ENCODE measurements at regions not wholly inside any gene's neighbourhood (a gene's known extent, or its start where the extent isn't known, plus 50 kb on each side); places are given as distances from the start of the nearest gene placed in this dataset.

- H3K4me1 Mint-ChIP-seq: no peaks in the 10 kb centered on the region
- no peak overlapping the region for H3K27ac Mint-ChIP-seq
- no peaks in the 10 kb centered on the region for H3K27me3 Mint-ChIP-seq
- H3K9me3 Mint-ChIP-seq: no peaks in the 10 kb centered on the region
- H3K4me3 Mint-ChIP-seq: no peak overlapping the region
- H3K36me3 Mint-ChIP-seq: no peaks in the 10 kb centered on the region
Measured at GRCh38 chr6:22892452-22892851, 323.1 kb downstream of the HDGFL1 start.

DNA sequence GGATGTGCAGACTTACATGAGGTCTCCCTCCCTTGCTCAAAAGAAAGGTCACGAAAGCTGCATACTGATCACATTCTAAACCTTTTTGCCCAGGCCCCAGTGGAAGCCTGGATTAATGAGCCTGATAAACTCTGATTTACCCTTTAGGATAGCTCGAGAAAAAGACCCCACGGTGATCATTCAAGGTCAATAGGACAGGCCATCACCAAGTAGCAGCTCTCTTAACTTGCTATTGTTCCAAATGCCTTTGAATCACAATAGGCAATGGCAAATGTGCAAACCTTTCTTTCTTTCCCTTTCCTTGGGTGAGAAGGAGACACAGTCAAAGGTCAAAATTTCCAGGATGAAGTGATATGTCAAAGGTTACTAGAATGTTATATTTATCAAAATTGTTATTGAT, 327.3 kb downstream of the HDGFL1 start:
- Mint-ChIP-seq H3K4me3 (no peak overlapping the region), H3K36me3 (no peaks in the 10 kb centered on the region), H3K9me3 (no peaks in the 10 kb centered on the region), H3K27ac (no peak overlapping the region), H3K27me3 (no peaks in the 10 kb centered on the region), H3K4me1 (no peaks in the 10 kb centered on the region)

DNA sequence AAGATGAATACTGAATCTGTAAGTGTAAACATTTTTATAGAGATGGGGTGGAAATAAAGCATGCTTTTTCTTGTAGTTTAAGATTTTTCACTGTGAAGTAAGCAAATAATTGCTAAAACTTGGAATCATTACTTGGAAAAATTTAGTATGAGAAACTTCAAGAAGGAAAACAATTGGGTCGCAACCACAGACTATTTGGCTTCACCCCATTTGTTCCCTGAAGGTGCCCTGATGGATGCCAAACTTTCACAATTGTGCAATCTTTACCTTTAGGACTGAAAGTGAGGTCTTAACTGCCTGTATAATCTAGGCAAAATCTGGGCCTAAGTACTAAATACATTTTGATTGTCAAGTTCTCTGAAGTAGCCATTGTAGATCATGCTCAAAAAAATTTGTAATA, 330.1 kb downstream of the HDGFL1 start:
- H3K4me3 Mint-ChIP-seq: no peak overlapping the region
- no peaks in the 10 kb centered on the region for H3K4me1 Mint-ChIP-seq
- no peaks in the 10 kb centered on the region for H3K27me3 Mint-ChIP-seq
- H3K9me3 Mint-ChIP-seq: no peaks in the 10 kb centered on the region
- no peak overlapping the region for H3K27ac Mint-ChIP-seq
- no peaks in the 10 kb centered on the region for H3K36me3 Mint-ChIP-seq

DNA sequence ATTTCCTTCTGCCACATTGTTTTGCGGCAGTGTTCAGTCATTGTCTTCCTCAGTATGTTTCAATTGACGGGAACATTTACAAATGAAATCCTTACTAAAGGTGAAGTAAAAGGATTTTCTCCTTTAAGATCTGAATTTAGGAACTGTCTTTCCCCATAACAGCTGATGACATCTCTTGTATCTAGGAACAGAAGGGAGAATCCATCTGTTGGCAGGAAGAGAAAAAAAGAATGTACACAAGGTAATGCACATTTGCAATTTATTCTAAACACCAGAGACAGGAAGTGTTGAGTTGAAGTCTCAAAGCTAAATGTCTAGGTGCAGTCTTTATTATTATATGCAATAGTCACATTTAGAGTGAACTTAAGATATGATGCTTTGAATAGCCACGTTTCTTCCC, 334.5 kb downstream of the HDGFL1 start:
- Mint-ChIP-seq H3K36me3 (no peaks in the 10 kb centered on the region), H3K27ac (no peak overlapping the region), H3K27me3 (no peaks in the 10 kb centered on the region), H3K4me3 (no peak overlapping the region), H3K4me1 (no peaks in the 10 kb centered on the region), H3K9me3 (peaks cover 7% of the 10 kb centered on the region)

- Mint-ChIP-seq H3K4me3 (no peak overlapping the region), H3K36me3 (no peaks in the 10 kb centered on the region), H3K4me1 (no peaks in the 10 kb centered on the region), H3K27me3 (no peaks in the 10 kb centered on the region), H3K9me3 (peaks cover 12% of the 10 kb centered on the region), H3K27ac (no peak overlapping the region)
Measured at GRCh38 chr6:22904431-22904830, 335.1 kb downstream of the HDGFL1 start.

DNA sequence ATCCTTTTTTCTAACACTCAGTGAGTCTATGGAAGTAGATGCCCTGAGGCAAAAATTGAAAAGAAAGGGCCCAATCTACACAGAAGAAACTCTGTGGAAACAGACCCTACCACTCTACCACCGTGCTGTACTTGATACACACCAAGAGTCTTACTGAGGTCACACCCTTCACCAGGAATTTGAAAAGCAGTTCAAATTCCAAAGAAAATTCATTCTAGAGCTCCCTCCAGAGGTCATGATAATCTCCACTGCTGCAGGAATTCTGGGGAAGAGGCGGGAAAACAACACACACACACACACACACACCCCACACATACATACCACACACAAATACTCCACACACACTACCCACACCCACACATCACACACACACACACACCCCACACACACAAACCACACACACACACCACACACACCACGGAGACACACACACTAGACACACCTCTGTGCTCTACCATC, 336.8 kb downstream of the HDGFL1 start:
- peaks cover 13% of the 10 kb centered on the region for H3K9me3 Mint-ChIP-seq
- H3K27ac Mint-ChIP-seq: no peak overlapping the region
- no peak overlapping the region for H3K4me3 Mint-ChIP-seq
- H3K36me3 Mint-ChIP-seq: no peaks in the 10 kb centered on the region
- H3K27me3 Mint-ChIP-seq: no peaks in the 10 kb centered on the region
- no peaks in the 10 kb centered on the region for H3K4me1 Mint-ChIP-seq

DNA sequence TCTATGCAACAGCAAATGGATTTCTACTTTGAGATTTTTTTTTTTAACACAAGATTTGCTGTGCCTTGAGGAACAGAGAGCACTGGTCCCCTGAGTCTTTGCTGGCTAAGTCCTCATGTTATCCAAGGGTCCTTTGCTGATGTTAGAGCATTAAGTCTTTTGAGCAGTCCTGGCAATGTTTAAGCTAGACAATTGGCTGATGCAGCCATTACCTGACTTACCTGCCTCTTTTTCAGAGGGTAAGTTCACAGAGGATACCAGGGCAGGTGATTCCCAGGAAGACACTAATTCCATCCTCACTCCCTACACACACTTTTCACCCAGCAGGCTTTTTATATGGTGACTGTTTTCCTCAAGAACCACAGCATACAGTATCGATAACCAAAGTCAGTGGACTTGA, 337.7 kb downstream of the HDGFL1 start:
- peaks cover 13% of the 10 kb centered on the region for H3K9me3 Mint-ChIP-seq
- H3K4me3 Mint-ChIP-seq: no peak overlapping the region
- H3K27me3 Mint-ChIP-seq: no peaks in the 10 kb centered on the region
- no peak overlapping the region for H3K27ac Mint-ChIP-seq
- H3K4me1 Mint-ChIP-seq: no peaks in the 10 kb centered on the region
- H3K36me3 Mint-ChIP-seq: no peaks in the 10 kb centered on the region

DNA sequence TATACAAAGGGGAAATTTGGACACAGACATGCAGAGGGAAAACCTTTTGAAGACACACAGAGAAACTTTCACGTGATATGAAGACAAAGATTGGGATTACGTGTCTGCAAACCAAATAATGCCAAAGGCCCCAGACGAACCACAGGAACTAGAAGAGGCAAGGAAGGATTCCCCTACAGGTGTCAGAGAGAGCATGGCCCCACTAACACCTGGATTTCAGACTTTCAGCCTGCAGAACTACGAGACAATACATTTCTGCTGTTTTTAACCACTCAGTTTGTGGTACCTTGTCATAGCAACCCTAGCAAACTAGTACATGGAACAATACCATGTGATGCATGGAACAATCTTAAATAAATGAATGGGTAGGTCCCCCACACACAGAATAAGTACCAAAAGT, 341.0 kb downstream of the HDGFL1 start:
- Mint-ChIP-seq H3K4me1 (no peaks in the 10 kb centered on the region), H3K4me3 (no peak overlapping the region), H3K27me3 (no peaks in the 10 kb centered on the region), H3K27ac (no peak overlapping the region), H3K36me3 (no peaks in the 10 kb centered on the region), H3K9me3 (peaks cover 18% of the 10 kb centered on the region)

DNA sequence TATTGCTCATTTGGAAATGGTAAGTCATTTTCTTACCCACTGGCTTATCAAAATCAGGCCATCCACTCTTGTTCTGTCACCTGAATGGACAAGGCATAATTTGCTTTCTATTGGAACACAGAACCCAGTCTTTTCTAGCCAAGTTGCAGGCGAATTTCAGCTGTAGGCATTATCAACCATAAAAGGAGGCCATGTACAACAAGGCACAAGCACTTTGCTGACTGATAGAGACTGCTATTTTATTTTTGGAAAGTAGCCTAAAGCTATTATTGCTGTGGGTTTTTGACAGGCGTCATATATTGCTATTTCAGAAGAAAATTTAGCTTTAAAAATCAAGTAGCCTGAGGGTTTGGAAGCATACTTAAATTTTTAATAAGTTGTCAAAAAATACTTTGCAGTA, 344.2 kb downstream of the HDGFL1 start:
- Mint-ChIP-seq H3K4me1 (no peaks in the 10 kb centered on the region), H3K36me3 (no peaks in the 10 kb centered on the region), H3K9me3 (peaks cover 11% of the 10 kb centered on the region), H3K4me3 (no peak overlapping the region), H3K27ac (no peak overlapping the region), H3K27me3 (no peaks in the 10 kb centered on the region)

DNA sequence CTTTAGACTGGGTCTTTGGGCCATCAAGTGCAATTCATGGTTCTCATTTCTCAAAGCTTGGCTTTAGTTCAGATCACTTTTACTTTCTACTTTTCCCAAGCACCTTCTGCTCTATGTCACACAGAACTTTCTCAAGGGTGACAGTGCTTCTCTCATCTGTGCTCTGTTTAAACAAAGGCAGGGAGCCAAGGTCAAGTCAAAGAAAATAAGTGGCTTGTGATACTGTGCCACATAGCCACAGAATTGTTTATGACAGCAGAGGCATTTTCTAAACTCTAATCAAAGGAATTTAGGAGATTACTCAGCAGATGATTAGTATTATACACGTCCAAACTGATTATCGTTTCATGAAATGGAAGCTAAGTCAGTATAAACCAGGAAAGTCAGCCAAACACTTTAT, 348.0 kb downstream of the HDGFL1 start:
- H3K4me1 Mint-ChIP-seq: no peaks in the 10 kb centered on the region
- H3K27me3 Mint-ChIP-seq: no peaks in the 10 kb centered on the region
- peaks cover 5% of the 10 kb centered on the region for H3K9me3 Mint-ChIP-seq
- H3K27ac Mint-ChIP-seq: no peak overlapping the region
- H3K36me3 Mint-ChIP-seq: no peaks in the 10 kb centered on the region
- no peak overlapping the region for H3K4me3 Mint-ChIP-seq

DNA sequence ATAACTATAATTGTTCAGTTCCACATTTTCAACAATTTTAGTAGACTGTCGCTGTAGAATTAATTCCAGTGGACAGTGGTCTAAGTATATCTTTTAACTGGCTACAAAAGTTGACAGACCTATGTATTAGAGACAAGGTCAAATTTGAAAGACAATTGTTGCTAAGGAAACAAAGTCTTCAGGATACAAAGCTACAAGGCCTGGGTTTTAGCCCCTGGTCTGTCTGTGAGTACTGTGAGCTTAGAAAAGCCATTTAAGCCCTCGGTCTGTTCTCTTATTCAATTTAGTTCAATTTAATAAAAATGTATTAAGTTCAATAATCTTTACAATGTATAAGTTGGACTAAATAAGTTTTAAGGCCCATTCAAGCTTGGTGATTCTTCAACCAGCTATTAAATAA, 352.5 kb downstream of the HDGFL1 start:
- H3K4me1 Mint-ChIP-seq: no peaks in the 10 kb centered on the region
- H3K36me3 Mint-ChIP-seq: no peaks in the 10 kb centered on the region
- H3K27me3 Mint-ChIP-seq: no peaks in the 10 kb centered on the region
- no peaks in the 10 kb centered on the region for H3K9me3 Mint-ChIP-seq
- H3K27ac Mint-ChIP-seq: no peak overlapping the region
- no peak overlapping the region for H3K4me3 Mint-ChIP-seq

GRCh38 chr6:22925304-22925835, 356.0 kb downstream of the HDGFL1 start:
- Mint-ChIP-seq H3K27me3 (no peaks in the 10 kb centered on the region), H3K4me3 (no peak overlapping the region), H3K4me1 (no peaks in the 10 kb centered on the region), H3K36me3 (no peaks in the 10 kb centered on the region), H3K27ac (no peak overlapping the region), H3K9me3 (no peaks in the 10 kb centered on the region)

DNA sequence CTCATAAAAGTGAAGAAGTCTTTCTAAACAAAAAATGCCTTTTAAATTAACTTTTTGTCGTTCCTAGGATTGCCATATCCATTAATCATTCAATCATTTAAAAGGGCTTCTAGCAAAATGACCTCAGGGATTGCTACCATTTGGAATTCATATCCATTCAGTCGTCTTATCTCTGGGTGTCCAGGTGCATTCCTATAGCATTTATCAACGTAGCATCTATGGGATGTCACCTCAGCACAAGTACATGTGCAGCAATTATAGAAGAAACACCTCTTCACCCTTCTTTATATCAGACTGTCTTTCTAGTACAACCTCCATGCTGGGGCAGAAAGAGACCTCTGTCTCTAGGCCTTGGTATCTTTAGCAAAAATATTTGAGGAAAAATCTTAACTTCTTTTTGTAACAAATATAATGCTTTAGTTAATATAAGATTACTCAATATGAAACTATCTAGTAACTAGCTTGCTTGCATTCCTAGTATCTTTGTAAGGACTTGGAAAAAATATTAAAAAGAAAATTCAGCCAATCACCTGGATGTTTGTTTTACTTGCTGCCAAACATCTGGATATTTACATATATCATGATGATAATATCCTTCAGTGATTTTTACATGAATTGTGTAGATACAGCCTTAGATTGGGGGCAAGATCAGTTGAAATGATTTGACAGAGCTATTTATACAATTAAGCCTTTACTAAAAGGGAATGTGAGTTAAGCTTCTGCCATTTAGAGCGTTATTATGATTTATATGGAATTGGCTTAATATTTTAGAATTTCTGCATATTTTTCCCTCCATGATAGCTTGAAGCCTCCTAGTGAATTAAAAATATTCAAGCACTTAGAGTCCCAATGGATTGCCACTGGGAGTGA, 356.8 kb downstream of the HDGFL1 start:
- Mint-ChIP-seq H3K27ac (no peak overlapping the region), H3K9me3 (no peaks in the 10 kb centered on the region), H3K36me3 (no peaks in the 10 kb centered on the region), H3K27me3 (no peaks in the 10 kb centered on the region), H3K4me1 (no peaks in the 10 kb centered on the region), H3K4me3 (no peak overlapping the region)

DNA sequence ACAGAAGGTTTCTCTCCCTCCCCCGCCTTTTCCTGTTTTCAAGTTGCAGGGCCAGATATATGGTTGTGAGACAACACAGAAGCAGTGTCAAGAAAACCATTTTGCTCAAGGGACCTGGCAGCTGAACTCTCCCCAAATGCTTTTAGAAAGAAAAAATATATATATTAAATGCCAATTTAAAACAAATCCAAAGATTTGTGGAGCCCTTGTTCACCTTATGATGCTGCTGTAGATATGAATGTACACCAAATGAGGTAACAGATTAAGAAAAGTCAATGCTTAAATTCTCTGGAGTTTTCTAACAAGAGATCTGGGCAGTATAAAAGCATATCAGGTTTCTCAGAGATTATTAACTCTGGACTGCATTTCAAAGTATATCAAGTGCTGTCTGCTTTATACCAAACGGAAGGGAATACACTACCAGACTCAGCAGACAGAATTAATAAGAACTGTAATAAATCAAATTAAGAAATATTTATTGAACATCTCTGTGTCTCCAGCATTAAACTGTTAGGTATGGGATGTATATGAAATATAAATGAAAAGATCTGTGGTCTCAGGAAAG, 357.5 kb downstream of the HDGFL1 start:
- H3K4me1 Mint-ChIP-seq: no peaks in the 10 kb centered on the region
- H3K27ac Mint-ChIP-seq: no peak overlapping the region
- H3K4me3 Mint-ChIP-seq: no peak overlapping the region
- H3K27me3 Mint-ChIP-seq: no peaks in the 10 kb centered on the region
- no peaks in the 10 kb centered on the region for H3K36me3 Mint-ChIP-seq
- H3K9me3 Mint-ChIP-seq: no peaks in the 10 kb centered on the region

DNA sequence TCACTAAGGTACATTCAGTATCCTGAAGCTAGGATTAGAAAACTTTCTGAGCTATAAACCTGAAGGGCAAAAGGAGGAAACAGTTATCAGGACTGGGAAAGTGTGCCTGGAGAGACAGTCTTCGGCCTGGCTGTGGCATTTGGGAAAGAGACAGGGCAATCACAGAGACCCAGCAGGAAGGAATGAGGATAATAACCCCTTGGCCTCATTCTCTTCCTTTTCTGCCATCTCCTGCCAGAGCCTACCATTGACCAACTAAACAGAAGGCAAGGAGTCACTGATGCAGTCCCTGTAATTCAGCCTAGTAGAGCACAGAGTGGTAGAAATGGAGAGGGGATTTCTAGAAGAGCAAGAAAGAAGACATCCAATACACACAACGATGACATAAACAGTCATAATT, 359.4 kb downstream of the HDGFL1 start:
- Mint-ChIP-seq H3K27ac (no peak overlapping the region), H3K4me3 (no peak overlapping the region), H3K36me3 (no peaks in the 10 kb centered on the region), H3K27me3 (no peaks in the 10 kb centered on the region), H3K9me3 (peaks cover 5% of the 10 kb centered on the region), H3K4me1 (no peaks in the 10 kb centered on the region)

GRCh38 chr6:22929311-22929985, 360.1 kb downstream of the HDGFL1 start:
- H3K4me1 Mint-ChIP-seq: no peaks in the 10 kb centered on the region
- no peaks in the 10 kb centered on the region for H3K27me3 Mint-ChIP-seq
- H3K36me3 Mint-ChIP-seq: no peaks in the 10 kb centered on the region
- H3K4me3 Mint-ChIP-seq: no peak overlapping the region
- H3K9me3 Mint-ChIP-seq: peaks cover 5% of the 10 kb centered on the region
- H3K27ac Mint-ChIP-seq: no peak overlapping the region

All from activated naive CD4-positive, alpha-beta T cell treated with anti-CD3 and anti-CD28 coated beads, Interleukin-2, amount 50 U/mL, for 24 hours (primary cell).